ENCODE measurements at regions not wholly inside any gene's neighbourhood (a gene's known extent, or its start where the extent isn't known, plus 50 kb on each side); places are given as distances from the start of the nearest gene placed in this dataset.
A peak's percentile ranks its signal among the peaks of the same experiment; 100 is the strongest.

DNA sequence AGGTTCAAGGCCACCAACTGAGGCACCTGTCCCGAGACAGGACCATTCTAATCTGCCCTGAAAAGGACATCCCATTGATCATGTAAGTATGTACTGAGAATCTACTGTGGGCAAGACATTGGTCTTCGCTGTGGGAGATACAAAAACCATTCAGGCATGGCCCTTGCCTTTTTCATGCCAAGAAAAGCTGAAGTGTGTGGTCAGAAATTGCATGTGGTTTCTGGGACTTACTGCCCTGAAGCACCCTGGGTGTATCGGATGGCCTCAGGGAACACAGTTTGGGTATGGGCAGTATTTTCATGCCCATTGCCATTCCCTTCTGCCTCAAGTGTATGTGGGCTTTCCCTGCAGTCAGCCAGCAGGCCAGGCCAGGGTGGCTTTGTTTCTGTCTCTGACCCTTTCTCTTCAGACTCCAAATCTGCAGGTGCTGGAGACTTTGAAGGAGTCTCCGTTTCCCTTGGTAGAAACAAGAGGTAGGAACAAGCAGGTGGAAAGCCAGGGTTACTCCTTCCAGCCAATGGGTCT lies 285.7 kb downstream of the ZEB1 start:
- peak; percentile 14 for DNase-seq

DNA sequence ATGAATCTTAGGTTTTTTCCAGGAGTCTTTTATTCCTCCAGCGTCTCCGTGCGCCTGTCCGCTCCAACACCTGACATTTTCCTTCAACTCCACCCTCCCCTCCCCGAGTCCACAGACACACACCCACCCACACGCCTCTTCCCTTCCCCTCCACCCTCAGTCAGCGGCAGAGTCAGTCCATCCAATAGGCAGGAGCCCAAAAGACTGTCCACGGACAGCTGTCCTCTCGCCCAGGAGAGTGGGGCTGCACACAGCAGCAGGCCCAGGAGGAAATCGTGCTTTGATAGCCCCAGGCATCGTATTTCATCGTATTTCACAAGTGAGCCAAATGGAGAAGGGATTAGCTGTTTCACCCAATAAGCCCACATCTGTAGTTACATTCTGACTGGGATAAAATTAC lies 285.1 kb downstream of the ZEB1 start:
- peak; percentile 32 for DNase-seq

DNA sequence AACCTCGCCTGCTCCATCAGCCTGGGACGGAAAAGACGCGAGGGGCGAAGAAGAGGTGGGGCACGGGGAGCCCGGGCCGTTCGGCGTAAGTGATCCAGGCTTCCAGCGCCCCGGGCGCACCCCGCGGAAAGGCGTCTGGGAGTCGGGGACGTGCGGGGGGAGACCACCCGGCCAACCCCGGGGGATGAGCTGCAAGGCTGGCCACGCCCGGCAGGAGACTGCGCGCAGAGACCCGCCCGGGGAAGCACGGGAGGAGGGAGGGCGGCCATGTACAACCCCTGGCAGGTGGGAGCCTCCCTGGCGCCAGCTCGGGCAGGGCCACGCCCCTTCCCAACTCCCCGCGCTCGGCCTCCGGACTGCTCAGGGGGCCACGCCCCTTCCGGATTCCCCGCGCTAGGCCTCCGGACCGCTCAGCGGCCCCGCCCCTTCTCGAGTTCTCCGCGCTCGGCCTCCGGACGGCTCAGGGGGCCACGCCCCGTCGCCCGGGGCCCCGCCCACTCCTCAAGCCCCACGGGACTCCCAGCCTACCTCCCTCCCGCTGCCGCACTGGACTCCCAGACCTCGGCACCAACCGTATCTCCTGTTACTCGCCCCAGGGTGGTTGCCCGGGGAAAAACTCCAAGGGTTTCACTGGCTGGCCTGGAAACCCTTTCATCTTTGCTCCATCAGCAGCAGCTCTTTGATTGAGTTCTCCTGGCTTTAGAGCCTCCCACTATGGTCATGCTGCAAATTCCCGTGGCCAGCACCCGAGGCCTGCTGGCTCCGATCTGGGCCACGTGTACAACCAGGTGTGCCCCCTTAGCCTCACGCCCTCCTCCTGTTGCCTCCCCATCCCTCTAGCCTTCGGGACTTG lies 284.4 kb downstream of the ZEB1 start:
- DNase-seq, result peak; percentile 80

DNA sequence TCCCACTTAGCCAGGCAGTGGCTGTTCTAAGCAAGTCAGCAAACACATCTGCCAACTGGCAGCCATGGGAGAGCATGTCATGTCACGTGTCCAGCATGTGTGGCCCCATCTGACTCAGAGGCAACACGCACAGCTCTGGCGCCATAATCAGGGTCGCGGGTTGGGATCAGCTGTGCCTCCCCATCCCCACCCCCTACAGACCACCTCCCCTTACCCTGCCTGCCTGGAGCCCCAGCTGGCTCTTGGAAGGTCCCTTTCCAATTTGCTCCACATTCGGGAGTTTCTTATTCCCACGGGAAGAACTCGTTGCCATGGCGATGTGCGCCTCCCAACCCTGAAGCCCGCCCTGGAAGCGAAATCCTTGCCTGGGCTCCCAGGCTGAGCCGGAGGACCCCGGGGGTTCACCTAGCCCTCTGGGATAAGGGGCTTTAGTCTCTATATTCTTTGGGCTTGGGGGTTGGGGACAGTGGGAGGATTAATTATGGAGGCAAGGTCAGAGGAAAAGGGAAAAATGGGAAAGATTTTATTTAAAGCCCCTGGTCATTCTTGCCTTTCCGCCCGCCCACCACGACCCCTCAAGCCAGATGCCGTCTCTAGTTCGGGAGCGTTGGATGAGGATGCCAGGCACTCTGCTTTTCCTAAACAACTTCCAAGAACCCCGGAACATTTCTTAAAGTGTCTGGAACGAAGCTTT lies 283.7 kb downstream of the ZEB1 start:
- DNase-seq, result peak; percentile 9

DNA sequence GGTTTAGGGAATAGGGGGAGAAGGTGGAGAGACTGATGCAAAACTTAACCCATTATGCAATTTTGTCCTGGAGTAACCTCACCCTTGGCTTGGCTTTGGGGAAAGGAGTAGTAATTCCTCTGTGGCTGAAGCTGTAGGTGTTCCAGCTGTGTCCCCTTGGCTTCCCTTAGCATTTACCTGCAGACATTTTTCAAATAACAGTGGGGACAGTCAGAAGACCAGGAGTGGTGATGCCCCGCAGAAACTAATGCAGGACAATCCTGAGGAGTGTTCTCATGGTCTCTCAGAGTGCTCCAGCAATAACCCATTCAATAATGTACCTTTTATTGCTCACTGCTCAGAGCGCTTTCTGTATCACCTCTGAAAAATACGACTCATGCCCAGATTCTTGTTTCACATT lies 282.1 kb downstream of the ZEB1 start:
- DNase-seq, result no peak

DNA sequence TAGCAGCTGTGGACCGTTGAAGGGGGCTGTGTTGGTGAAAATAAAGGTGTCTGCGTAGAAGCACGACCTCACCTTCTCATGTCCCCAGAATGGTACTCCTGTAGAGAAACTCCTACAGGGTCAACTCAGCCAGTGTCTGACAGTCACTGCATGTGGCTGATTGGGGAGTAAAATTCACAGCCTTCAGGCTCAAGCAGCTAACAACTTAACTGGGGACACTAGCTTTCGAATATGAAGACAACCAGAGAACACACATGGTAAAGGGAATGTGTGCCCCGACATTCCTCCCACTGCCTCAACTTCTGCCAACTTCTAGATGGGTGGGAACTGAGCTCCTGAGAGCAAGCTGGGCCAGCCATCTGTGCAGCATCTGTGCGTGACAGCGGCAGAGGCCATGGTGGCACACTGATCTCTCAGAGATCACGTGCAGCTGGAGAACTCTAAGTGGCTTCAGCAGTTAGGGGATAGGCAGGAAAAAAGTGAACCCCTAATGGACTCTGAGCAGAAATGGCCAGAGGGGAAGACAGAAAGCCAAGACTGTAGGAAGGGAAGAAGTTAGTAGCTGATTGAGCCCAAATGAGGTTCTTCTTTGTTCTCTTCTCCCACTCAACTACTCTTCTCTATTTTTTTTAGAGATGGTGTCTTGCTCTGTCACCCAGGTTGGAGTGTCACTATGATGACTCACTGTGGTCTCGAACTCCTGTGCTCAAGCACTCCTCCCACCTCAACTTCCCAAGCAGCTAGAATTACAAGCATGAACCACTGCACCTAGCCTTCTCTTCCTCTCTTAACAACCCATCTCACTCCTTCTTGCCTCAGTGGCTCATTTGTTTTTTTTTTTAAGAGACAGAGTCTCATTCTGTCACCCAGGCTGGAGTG lies 280.8 kb downstream of the ZEB1 start:
- DNase-seq, result no peak

DNA sequence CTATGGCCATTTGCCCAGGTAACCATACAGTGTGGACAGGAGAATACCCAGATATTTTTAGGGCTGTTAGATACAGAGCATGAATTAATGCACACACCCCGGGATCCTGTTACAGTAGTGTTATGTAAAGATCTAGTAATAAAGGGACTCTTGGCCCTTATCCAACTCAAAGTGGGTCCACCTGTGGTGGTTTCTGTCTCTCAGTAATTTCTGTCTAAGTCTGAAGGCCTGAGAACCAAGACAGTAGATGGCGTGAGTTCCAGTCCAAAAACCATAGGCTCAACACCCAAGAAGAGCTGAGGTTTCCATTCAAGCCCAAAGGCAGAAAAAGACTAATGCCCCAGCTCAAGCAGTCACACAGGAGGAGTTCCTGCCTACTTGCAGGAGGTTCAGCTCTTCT lies 277.7 kb downstream of the ZEB1 start:
- DNase-seq, result no peak

DNA sequence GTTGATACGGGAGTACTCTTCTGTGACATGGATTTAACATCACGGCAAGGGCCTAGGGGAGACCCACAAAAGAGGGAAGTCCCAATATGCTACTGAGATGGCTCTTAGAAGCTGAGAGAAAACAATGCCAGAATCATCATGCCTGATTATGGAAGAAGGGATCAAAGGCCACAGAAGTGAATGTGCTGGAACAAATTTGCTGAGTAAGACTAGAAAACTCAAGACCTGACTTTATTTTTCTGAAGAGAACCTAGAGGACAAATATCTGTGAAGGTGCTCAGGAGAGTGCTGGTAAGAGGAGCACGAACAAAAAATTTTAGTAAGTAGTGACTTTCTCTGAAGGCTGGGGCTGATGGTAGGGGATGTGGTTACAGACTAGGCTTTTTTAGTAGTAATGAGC lies 277.0 kb downstream of the ZEB1 start:
- no peak for DNase-seq

DNA sequence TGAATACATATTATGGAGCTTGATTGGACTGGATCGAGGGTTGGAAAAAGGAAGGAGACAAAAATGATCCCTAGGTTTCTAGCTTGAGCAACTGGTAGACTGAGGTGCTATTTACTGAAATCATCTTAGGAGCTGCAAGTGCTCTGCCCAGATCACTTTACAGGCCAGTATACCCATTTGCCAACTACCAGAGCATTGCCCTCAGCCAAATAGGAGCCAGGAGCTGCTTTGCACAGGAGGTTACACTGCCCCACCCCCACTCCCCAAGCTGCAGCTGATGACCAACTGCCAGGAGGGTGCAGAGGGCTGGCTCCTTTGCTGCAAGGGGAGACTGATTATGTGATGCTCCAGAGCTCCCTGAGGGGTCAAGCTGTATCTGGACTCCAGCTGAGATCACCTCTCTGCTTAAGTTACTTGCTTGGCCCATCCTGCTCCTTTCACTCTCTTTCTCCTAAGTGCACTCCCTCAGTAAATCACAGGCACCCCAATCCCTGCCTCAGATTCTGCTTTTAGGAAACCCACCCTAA lies 275.4 kb downstream of the ZEB1 start:
- DNase-seq, result no peak

DNA sequence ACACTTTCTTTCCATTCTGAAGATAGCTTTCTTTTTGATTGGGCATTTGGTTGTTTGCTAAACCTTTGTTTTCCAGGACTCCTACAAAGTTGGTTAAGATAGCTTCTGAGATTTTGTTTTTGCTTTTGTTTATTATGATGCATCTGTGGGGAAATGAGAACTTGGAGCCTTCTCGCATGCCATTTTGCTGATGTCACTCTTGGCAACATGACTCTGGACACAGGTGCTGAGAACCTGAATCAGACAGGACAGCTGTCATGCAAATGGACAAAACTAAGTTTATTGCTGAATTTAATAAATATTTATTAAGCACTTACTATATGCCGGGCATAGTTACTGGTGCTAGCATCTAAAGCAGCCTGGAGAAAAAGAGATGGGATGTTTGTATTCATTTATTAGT lies 274.1 kb downstream of the ZEB1 start:
- no peak for DNase-seq

DNA sequence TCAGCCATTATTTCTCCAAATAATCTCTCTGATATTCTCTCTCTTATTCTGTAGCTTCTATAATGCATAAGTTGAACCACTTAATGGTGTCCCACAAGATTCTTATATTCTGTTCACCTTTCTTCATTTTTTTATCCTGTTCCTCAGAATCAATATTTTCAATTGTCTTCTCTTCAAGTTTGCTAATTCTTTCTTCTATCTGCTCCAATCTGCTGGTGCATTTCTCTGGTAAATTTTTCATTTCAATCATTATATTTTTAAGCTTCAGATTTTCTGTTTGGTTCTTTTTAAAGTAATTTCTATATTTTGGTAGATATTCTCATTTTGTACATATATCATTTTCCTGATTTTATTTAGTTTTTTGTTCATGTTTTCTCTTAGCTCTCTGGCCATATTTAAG lies 272.6 kb downstream of the ZEB1 start:
- DNase-seq, result no peak

DNA sequence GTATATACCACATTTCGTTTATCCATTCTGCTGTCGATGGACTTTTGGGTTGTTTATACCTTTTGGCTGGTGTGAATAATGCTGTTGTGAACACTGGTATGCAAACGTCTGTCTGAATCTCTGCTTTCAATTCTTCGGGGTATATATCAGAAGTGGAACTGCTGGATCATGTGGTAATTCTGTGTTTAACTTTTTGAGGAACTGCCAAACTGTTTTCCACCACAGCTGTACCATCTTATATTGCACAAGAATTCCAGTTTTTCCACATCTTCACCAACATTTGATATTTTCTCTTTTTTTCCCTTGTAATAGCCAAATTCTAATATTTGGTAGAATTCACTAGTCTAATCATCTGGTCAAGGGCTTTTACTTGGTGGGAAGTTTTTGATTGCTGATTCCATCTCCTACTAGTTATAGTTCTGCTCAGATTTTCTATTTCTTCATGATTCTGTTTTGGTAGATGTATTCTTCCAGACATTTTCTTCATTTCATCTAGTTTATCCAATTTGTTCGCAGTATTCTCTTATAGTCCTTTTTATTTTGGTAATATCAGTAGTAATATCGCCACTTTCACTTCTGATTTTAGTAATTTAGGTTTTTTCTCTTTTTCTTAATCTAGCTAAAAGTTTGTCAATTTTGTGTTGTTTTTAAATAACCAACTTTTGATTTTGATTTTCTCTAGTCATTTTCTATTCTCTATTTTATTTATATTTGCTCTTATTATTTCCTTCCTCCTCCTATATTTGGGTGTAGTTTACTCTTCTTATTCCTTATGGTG lies 271.2 kb downstream of the ZEB1 start:
- DNase-seq, result no peak

DNA sequence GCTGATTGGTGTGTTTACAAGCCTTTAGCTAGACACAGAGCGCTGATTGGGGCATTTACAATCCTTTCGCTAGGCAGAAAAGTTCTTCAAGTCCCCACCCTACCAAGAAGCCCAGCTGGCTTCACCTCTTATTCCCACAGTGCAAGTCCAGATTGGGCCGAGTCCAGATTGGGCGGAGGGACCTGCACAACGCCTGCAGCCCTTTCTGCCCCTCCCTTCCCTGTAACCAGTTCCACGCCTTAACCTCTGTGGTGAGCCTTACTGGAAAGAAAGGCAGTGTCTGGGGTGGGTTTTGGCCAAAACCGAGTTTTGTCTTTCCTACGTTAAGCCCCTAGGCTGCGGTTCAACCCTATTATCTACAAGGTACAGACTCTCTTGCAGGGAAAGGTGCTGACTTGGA lies 268.7 kb downstream of the ZEB1 start:
- DNase-seq, result no peak

DNA sequence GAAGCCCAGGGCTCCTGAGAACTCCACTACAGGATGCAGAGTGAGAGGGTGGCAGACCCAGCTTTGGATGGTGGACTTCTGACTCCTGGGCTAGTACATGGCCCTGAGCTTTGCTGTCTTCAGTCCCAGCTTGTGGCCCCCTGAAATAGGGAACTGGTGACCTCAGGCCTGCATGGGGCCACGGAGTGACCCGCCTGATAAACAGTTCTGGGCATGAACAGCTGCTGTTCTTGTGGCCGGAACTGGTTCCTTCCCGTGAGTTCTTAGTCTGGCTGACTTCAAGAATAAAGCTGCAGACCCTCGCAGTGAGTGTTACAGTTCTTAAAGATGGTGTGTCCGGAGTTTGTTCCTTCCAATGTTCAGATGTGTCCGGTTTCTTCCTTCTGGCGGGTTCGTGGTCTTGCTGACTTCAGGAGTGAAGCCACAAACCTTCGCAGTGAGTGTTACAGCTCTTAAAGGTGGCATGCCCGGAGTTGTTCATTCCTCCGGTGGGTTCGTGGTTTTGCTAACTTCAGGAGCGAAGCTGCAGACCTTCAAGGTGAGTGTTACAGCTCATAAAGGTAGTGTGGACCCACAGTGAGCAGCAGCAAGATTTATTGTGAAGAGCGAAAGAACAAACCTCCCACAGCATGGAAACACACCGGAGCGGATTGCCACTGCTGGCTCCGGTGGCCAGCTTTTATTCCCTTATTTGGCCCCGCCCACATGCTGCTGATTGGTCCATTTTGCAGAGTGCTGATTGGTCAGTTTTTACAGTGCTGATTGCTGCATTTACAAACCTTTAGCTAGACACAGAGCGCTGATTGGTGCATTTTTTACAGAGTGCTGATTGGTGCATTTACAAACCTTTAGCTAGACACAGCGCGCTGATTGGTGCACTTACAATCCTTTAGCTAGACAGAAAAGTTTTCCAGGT lies 268.0 kb downstream of the ZEB1 start:
- DNase-seq, result no peak

DNA sequence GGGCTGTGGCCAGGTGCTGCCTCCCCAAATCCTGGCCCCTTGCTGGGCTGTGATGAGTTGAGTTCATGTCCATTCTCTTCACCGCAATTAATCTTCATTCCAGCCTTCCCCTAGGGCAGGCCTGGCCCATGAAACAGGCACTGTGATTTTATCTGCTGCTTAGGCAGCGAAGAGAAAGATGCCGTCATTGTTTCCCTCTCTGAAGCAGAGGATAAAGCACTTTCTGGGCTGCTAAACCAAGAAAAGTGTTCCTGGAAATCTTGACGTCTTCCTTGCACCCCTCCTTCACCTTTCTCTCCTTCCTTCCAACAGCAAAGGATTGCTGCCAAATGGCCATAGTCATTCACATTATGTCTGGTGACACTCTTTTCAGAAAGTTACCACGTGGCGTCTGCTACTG lies 265.9 kb downstream of the ZEB1 start:
- no peak for DNase-seq

DNA sequence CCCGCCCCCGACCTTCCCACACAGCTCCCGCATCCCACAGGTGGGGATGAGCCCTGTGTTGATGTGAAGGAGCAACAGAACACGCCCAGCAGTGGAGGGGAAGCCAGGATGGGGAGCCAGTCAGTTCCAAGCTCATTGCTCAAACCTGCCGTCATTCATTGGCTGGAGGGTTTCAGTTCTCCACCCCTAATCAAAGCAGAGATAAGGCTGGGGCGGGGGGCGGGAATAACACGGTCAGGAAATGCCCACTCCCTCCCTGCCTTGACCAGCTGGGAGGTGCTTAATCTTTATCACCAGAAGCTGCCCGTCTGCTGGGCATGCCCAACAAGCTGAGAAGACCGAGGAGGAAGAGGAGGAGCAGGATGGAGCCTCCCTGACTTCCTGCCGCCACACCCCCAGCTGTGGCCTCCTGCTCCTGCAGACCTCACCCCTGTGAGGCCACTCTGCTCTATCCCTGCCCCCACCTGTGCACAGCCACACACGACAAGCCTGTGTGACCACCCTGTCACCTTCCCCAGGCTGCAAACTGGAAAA lies 265.1 kb downstream of the ZEB1 start:
- DNase-seq, result no peak

DNA sequence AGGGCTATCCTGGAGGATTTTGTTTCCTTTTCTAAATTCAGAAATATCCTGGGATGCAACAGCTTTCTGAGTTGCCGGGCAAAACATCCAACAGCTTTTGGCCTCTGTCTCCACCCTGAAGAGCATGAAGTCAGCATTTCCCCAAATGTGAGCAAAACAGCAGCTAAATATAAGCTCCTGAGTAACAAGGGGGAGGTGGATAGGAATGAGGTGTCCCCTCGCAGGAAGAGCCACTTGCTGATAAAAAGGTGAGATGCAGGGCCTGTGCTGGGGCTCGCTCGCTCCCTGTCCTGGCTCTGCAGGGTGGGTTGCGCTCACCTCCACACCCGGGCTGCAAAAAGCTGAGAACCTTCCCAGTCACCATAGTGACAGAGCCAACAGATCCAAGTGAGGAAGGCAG lies 264.3 kb downstream of the ZEB1 start:
- DNase-seq, result no peak

DNA sequence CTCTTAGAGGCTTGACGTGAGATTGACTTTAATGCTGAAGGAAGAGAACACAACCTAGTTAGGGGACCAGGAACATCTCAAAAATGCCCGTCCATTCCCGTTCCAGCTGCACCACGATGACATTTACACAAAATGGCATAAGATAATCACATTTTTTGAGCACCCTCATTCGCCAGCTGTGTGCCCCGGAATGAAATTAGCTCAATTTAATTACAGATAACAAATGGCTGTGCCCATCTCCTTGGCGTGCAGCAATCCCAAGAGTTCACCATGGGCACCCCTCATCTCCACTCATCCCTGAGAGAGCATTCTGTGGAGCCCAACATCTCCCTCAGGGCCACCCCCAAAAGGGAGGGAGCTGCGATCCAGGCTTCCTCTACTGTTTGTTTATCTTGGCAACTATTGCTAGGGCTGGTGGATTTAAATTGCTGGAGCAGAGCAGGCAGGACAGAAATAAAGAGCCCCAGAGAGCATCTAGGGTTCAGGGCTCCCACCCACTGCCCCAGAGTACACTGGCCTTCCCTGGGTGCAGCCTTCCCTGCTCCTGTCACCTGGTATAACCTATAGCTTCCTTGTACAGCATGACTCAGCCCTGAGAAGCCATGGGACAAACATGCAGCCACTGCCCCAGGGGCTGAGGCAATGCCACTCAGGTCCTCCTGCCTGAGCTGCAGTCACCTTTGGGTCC lies 263.5 kb downstream of the ZEB1 start:
- no peak for DNase-seq

DNA sequence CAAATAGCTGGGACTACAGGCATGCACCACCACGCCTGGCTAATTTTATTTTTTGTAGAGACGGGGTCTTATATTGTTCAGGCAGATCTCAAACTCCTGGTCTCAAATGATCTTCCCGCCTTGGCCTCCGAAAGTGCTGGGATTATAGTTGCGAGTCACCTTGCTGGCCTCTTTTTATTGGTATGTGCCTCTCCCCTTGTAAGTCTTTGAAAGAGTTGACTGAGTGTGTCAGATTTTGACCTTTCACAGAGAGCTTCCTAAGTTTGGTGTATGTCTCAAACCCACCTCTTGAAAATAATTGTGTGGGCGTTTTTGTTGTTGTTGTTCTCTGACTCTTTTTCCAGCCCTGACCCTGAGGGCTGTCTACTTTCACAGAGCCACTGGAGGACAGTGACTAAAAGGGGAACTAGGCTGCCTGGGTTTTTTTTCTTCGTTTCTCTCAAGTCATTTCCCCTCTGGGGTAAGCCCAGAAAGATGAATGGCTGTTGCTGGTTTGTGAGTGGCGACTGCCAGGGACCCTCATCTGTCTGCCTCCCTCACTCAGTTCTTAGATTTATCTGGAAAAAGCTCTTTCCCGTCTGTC lies 262.8 kb downstream of the ZEB1 start:
- DNase-seq, result no peak

DNA sequence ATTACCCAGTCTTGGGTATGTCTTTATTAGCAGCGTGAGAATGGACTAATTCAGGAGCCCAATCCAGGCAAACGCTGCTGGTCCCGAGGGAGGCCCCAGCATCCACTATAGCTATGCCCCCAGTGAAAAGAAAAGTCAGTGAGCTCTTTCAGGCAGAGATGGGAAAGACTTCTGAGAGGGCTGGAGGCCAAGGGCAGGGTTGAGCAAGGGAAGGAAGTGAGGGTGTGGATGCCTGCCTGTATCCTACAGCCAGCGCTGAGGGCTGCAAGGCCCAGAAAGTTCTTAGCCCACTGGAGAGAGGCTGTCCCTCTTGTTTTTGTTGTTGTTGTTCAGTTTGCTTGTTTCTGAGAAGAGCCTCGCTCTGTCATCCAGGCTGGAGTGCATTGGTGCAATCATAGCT lies 261.6 kb downstream of the ZEB1 start:
- no peak for DNase-seq

Measured in DMS79 treated with DMSO at 0.1 percent for 48 hours (cell line).